ENCODE measurements at regions not wholly inside any gene's neighbourhood (a gene's known extent, or its start where the extent isn't known, plus 50 kb on each side); places are given as distances from the start of the nearest gene placed in this dataset.

GRCh38 chr10:61299841-61300240, 153.3 kb downstream of the TMEM26 start:
- TF ChIP-seq, protein P1, sequence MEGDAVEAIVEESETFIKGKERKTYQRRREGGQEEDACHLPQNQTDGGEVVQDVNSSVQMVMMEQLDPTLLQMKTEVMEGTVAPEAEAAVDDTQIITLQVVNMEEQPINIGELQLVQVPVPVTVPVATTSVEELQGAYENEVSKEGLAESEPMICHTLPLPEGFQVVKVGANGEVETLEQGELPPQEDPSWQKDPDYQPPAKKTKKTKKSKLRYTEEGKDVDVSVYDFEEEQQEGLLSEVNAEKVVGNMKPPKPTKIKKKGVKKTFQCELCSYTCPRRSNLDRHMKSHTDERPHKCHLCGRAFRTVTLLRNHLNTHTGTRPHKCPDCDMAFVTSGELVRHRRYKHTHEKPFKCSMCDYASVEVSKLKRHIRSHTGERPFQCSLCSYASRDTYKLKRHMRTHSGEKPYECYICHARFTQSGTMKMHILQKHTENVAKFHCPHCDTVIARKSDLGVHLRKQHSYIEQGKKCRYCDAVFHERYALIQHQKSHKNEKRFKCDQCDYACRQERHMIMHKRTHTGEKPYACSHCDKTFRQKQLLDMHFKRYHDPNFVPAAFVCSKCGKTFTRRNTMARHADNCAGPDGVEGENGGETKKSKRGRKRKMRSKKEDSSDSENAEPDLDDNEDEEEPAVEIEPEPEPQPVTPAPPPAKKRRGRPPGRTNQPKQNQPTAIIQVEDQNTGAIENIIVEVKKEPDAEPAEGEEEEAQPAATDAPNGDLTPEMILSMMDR (conservative IDR thresholded peaks at IDR 0.05; ENCODE audit: low read length), result no peak
- no peak for TF ChIP-seq EZH2phosphoT487 (IDR thresholded peaks at IDR 0.05; ENCODE audit: borderline replicate concordance, low read depth, low read length)

Measured in OCI-LY7 (cell line).